IMR-90 (cell line): ENCODE measurements at regions not wholly inside any gene's neighbourhood (a gene's known extent, or its start where the extent isn't known, plus 50 kb on each side); places are given as distances from the start of the nearest gene placed in this dataset.

Source experiments
- FOS ChIP-seq: fragments of 150-350 bp; IDR thresholded peaks from 2 replicates; pipeline ENCODE4 v1.6.1; 2016; ENCODE audit warnings: low read depth, low read length
- MAZ ChIP-seq: IDR thresholded peaks from 2 replicates; pipeline ENCODE4 v1.6.1; 2012; ENCODE audit warnings: low read depth, mild to moderate bottlenecking, low read length, improper control_type of control experiment, moderate library complexity, borderline replicate concordance
- MXI1 ChIP-seq: IDR thresholded peaks from 2 replicates; pipeline ENCODE4 v1.6.1; 2012; ENCODE audit warnings: low read depth, mild to moderate bottlenecking, low read length, moderate library complexity, borderline replicate concordance
- NFE2L2 ChIP-seq: fragments of 150-350 bp; IDR thresholded peaks from 2 replicates; pipeline ENCODE4 v1.6.1; 2016; ENCODE audit warnings: low read depth, mild to moderate bottlenecking, low read length
- POLR2A ChIP-seq: IDR thresholded peaks from 2 replicates; pipeline ENCODE4 v1.6.1; 2012; ENCODE audit warnings: mild to moderate bottlenecking, low read depth, low read length
- RAD21 ChIP-seq: IDR thresholded peaks from 2 replicates; pipeline ENCODE4 v1.6.1; 2012; ENCODE audit warnings: low read length, improper control_type of control experiment
- RCOR1 ChIP-seq: IDR thresholded peaks from 2 replicates; pipeline ENCODE4 v1.6.1; 2012; ENCODE audit warnings: mild to moderate bottlenecking, low read length, improper control_type of control experiment; ENCODE audit not compliant: insufficient replicate concordance
- RFX5 ChIP-seq: IDR thresholded peaks from 2 replicates; pipeline ENCODE4 v1.8.0; 2012; ENCODE audit warnings: low read depth, mild to moderate bottlenecking, low read length, moderate library complexity
- SMC3 ChIP-seq: fragments of 150-350 bp; IDR thresholded peaks from 2 replicates; pipeline ENCODE4 v1.6.1; 2016; ENCODE audit warnings: low read depth, mild to moderate bottlenecking, antibody characterized with exemption, low read length, moderate library complexity
- TF ChIP-seq, protein P1 (sequence below): conservative IDR thresholded peaks from 2 replicates; pipeline ENCODE4 v1.5.1; 2012; ENCODE audit warnings: mild to moderate bottlenecking, low read depth, low read length, improper control_type of control experiment
- TF ChIP-seq, protein P2 (sequence below): fragments of 150-350 bp; IDR thresholded peaks from 2 replicates; pipeline ENCODE4 v1.6.1; 2017; ENCODE audit warnings: mild to moderate bottlenecking, antibody characterized with exemption, low read length, low read depth
- TF ChIP-seq, protein P3 (sequence below): fragments of 150-350 bp; IDR thresholded peaks from 2 replicates; pipeline ENCODE4 v1.6.1; 2016; ENCODE audit warnings: low read depth, mild to moderate bottlenecking, low read length, moderate library complexity, borderline replicate concordance

DNA sequence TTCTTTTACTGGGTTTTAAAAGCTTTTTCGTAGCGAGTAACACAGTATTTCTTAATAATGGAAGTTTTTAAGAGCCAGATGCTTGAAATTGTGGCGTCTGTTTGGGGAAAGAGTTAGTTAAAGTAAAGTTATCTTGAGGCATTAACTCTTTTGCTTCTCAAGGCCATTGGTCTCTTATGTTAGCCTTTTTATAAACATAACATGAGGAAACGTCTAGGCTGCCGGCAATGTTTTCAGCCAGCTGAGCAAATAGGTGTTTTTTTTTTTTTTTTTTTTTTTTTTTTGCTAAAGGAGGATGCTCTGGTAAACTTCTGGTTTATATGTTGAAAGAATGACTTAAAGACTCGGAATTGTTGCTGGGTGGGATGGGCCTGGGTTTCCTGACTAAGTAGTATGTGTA, 51.1 kb upstream of the RBMX start:
- TF ChIP-seq, protein P1, sequence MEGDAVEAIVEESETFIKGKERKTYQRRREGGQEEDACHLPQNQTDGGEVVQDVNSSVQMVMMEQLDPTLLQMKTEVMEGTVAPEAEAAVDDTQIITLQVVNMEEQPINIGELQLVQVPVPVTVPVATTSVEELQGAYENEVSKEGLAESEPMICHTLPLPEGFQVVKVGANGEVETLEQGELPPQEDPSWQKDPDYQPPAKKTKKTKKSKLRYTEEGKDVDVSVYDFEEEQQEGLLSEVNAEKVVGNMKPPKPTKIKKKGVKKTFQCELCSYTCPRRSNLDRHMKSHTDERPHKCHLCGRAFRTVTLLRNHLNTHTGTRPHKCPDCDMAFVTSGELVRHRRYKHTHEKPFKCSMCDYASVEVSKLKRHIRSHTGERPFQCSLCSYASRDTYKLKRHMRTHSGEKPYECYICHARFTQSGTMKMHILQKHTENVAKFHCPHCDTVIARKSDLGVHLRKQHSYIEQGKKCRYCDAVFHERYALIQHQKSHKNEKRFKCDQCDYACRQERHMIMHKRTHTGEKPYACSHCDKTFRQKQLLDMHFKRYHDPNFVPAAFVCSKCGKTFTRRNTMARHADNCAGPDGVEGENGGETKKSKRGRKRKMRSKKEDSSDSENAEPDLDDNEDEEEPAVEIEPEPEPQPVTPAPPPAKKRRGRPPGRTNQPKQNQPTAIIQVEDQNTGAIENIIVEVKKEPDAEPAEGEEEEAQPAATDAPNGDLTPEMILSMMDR, result no peak
- TF ChIP-seq RAD21 (no peak), POLR2A (no peak), MAZ (no peak), MXI1 (no peak), NFE2L2 (no peak), RCOR1 (no peak), SMC3 (no peak), RFX5 (no peak), FOS (no peak)
- TF ChIP-seq, protein P2, sequence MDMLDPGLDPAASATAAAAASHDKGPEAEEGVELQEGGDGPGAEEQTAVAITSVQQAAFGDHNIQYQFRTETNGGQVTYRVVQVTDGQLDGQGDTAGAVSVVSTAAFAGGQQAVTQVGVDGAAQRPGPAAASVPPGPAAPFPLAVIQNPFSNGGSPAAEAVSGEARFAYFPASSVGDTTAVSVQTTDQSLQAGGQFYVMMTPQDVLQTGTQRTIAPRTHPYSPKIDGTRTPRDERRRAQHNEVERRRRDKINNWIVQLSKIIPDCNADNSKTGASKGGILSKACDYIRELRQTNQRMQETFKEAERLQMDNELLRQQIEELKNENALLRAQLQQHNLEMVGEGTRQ, result no peak
- TF ChIP-seq, protein P3, sequence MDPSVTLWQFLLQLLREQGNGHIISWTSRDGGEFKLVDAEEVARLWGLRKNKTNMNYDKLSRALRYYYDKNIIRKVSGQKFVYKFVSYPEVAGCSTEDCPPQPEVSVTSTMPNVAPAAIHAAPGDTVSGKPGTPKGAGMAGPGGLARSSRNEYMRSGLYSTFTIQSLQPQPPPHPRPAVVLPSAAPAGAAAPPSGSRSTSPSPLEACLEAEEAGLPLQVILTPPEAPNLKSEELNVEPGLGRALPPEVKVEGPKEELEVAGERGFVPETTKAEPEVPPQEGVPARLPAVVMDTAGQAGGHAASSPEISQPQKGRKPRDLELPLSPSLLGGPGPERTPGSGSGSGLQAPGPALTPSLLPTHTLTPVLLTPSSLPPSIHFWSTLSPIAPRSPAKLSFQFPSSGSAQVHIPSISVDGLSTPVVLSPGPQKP, result no peak
